GM23338 (cell line): ENCODE measurements at regions not wholly inside any gene's neighbourhood (a gene's known extent, or its start where the extent isn't known, plus 50 kb on each side); places are given as distances from the start of the nearest gene placed in this dataset.

Experiments
- ATAC-seq: fragments of 200-7000 bp; cut with Tn5 transposase; 3 replicates; pipeline ENCODE4 v1.9.1; 2020
- DNase-seq: peaks from one replicate; pipeline ENCODE4 v3.0.0-alpha.2; 2015; ENCODE audit warnings: low spot score
- H2AFZ ChIP-seq: fragments of 200-600 bp; sonication (generic); 2 replicates; pipeline ENCODE4 v1.8.0; 2016; ENCODE audit warnings: antibody characterized with exemption, mild to moderate bottlenecking, moderate library complexity
- H3F3A ChIP-seq: fragments of 200-600 bp; sonication (generic); replicated peaks from 2 replicates; pipeline ENCODE4 v1.8.0; 2017; ENCODE audit warnings: antibody characterized with exemption, mixed run types, low read depth
- H3K27ac ChIP-seq: fragments of 200-600 bp; sonication (generic); 2 replicates; pipeline ENCODE4 v1.6.1; 2016; ENCODE audit warnings: low read depth
- H3K27me3 ChIP-seq: fragments of 200-600 bp; sonication (generic); 2 replicates; pipeline ENCODE4 v1.8.0; 2016; ENCODE audit warnings: mild to moderate bottlenecking, mixed run types, moderate library complexity; ENCODE audit not compliant: insufficient read depth
- H3K36me3 ChIP-seq: fragments of 200-600 bp; sonication (generic); 2 replicates; pipeline ENCODE4 v1.8.0; 2016; ENCODE audit warnings: mild to moderate bottlenecking; ENCODE audit not compliant: insufficient read depth
- H3K4me1 ChIP-seq: fragments of 200-600 bp; sonication (generic); 2 replicates; pipeline ENCODE4 v1.8.0; 2016; ENCODE audit warnings: mild to moderate bottlenecking, moderate library complexity; ENCODE audit not compliant: insufficient read depth
- H3K4me2 ChIP-seq: fragments of 200-600 bp; sonication (generic); 2 replicates; pipeline ENCODE4 v1.7.1; 2017; ENCODE audit warnings: mixed run types
- H3K4me3 ChIP-seq: fragments of 200-600 bp; sonication (generic); 2 replicates; pipeline ENCODE4 v1.6.1; 2016; ENCODE audit warnings: mixed run types
- H3K79me2 ChIP-seq: fragments of 200-600 bp; sonication (generic); replicated peaks from 2 replicates; pipeline ENCODE4 v1.8.0; 2017; ENCODE audit warnings: mild to moderate bottlenecking; ENCODE audit not compliant: insufficient read depth
- H3K9me2 ChIP-seq: fragments of 200-600 bp; sonication (generic); 2 replicates; pipeline ENCODE4 v1.8.0; 2017; ENCODE audit not compliant: insufficient read depth
- H4K20me1 ChIP-seq: fragments of 200-600 bp; sonication (generic); replicated peaks from 2 replicates; pipeline ENCODE4 v1.8.0; 2017; ENCODE audit warnings: mild to moderate bottlenecking; ENCODE audit not compliant: insufficient read depth
- H3K27ac Mint-ChIP-seq: 2 replicates; pipeline ENCODE4 v1.8.0; 2020; ENCODE audit warnings: inconsistent platforms, mild to moderate bottlenecking, moderate library complexity, mixed read lengths
- H3K27me3 Mint-ChIP-seq: 3 replicates; pipeline ENCODE4 v1.8.0; 2022; ENCODE audit warnings: low read depth, mild to moderate bottlenecking, moderate library complexity, mixed read lengths, inconsistent platforms; ENCODE audit not compliant: insufficient read depth, poor library complexity
- H3K36me3 Mint-ChIP-seq: 3 replicates; pipeline ENCODE4 v1.8.0; 2021; ENCODE audit warnings: low read depth, mild to moderate bottlenecking, inconsistent platforms, moderate library complexity, mixed read lengths
- H3K4me1 Mint-ChIP-seq: 3 replicates; pipeline ENCODE4 v1.8.0; 2020; ENCODE audit warnings: mild to moderate bottlenecking, inconsistent platforms, mixed read lengths
- H3K4me3 Mint-ChIP-seq: 3 replicates; pipeline ENCODE4 v1.8.0; 2021; ENCODE audit warnings: moderate library complexity, mild to moderate bottlenecking, inconsistent platforms, mixed read lengths
- H3K9me3 Mint-ChIP-seq: 3 replicates; pipeline ENCODE4 v1.8.0; 2020; ENCODE audit warnings: moderate library complexity, mild to moderate bottlenecking, inconsistent platforms, mixed read lengths
- CTCF ChIP-seq, 2 experiments: fragments of 200-600 bp in 1 of 2; sonication (generic) in 1 of 2; conservative IDR thresholded peaks; 2 replicates each; pipeline versions ENCODE4 v1.5.1 to v1.6.1; 2016 to 2017; ENCODE audit warnings: antibody characterized with exemption in 2 of 2, low read depth in 2 of 2, mild to moderate bottlenecking in 2 of 2, moderate library complexity in 1 of 2
- EZH2 ChIP-seq: fragments of 200-600 bp; sonication (generic); IDR thresholded peaks from one replicate; pipeline ENCODE4 v1.8.0; 2017; ENCODE audit warnings: antibody characterized with exemption, mild to moderate bottlenecking, low read depth; ENCODE audit not compliant: unreplicated experiment
- EZH2phosphoT487 ChIP-seq: fragments of 200-600 bp; sonication (generic); IDR thresholded peaks from one replicate; pipeline ENCODE4 v1.8.1; 2018; ENCODE audit warnings: antibody characterized with exemption; ENCODE audit not compliant: unreplicated experiment
- JUNB ChIP-seq: IDR thresholded peaks from one replicate; pipeline ENCODE4 v1.6.1; 2016; ENCODE audit warnings: antibody characterized with exemption; ENCODE audit not compliant: unreplicated experiment
- NANOG ChIP-seq: IDR thresholded peaks from 2 replicates; pipeline ENCODE4 v1.6.1; 2016; ENCODE audit warnings: antibody characterized with exemption, borderline replicate concordance
- POLR2AphosphoS5 ChIP-seq: IDR thresholded peaks from 2 replicates; pipeline ENCODE4 v1.6.1; 2016; ENCODE audit warnings: antibody characterized with exemption, low read depth
- STAT1 ChIP-seq: IDR thresholded peaks from one replicate; pipeline ENCODE4 v1.6.1; 2016; ENCODE audit warnings: antibody characterized with exemption; ENCODE audit not compliant: unreplicated experiment
- ZNF114 ChIP-seq: fragments of 250-450 bp; sonication (Bioruptor Pico); IDR thresholded peaks from 2 replicates; pipeline ENCODE4 v1.5.0; 2020; ENCODE audit warnings: mild to moderate bottlenecking, moderate library complexity
- TF ChIP-seq, protein P1 (sequence below): fragments of 250-450 bp; sonication (Bioruptor Pico); IDR thresholded peaks from 2 replicates; pipeline ENCODE4 v1.5.0; 2020; ENCODE audit warnings: mild to moderate bottlenecking, moderate library complexity
- TF ChIP-seq, protein P2 (sequence below): IDR thresholded peaks from one replicate; pipeline ENCODE4 v1.6.1; 2018; ENCODE audit warnings: antibody characterized with exemption; ENCODE audit not compliant: unreplicated experiment

DNA sequence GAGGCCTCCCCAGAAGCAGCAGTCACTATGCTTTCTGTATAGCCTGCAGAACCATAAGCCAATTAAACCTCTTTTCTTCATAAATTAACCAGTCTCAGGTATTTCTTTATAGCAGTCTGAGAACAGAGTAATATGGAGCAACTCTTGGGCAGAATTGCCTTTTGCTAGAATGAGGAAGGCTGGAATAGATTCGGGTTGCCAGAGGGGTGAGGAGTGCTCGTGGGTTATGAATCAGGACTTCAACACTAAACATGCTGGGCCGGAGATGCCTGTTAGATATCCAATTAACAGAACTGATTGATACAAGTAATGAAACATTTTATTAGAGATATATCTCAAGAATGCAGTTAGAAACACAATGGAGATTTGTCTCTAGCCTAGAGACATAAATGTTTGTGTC is 140.9 kb upstream of the MAP3K1 start (continued):
- TF ChIP-seq, protein P1, sequence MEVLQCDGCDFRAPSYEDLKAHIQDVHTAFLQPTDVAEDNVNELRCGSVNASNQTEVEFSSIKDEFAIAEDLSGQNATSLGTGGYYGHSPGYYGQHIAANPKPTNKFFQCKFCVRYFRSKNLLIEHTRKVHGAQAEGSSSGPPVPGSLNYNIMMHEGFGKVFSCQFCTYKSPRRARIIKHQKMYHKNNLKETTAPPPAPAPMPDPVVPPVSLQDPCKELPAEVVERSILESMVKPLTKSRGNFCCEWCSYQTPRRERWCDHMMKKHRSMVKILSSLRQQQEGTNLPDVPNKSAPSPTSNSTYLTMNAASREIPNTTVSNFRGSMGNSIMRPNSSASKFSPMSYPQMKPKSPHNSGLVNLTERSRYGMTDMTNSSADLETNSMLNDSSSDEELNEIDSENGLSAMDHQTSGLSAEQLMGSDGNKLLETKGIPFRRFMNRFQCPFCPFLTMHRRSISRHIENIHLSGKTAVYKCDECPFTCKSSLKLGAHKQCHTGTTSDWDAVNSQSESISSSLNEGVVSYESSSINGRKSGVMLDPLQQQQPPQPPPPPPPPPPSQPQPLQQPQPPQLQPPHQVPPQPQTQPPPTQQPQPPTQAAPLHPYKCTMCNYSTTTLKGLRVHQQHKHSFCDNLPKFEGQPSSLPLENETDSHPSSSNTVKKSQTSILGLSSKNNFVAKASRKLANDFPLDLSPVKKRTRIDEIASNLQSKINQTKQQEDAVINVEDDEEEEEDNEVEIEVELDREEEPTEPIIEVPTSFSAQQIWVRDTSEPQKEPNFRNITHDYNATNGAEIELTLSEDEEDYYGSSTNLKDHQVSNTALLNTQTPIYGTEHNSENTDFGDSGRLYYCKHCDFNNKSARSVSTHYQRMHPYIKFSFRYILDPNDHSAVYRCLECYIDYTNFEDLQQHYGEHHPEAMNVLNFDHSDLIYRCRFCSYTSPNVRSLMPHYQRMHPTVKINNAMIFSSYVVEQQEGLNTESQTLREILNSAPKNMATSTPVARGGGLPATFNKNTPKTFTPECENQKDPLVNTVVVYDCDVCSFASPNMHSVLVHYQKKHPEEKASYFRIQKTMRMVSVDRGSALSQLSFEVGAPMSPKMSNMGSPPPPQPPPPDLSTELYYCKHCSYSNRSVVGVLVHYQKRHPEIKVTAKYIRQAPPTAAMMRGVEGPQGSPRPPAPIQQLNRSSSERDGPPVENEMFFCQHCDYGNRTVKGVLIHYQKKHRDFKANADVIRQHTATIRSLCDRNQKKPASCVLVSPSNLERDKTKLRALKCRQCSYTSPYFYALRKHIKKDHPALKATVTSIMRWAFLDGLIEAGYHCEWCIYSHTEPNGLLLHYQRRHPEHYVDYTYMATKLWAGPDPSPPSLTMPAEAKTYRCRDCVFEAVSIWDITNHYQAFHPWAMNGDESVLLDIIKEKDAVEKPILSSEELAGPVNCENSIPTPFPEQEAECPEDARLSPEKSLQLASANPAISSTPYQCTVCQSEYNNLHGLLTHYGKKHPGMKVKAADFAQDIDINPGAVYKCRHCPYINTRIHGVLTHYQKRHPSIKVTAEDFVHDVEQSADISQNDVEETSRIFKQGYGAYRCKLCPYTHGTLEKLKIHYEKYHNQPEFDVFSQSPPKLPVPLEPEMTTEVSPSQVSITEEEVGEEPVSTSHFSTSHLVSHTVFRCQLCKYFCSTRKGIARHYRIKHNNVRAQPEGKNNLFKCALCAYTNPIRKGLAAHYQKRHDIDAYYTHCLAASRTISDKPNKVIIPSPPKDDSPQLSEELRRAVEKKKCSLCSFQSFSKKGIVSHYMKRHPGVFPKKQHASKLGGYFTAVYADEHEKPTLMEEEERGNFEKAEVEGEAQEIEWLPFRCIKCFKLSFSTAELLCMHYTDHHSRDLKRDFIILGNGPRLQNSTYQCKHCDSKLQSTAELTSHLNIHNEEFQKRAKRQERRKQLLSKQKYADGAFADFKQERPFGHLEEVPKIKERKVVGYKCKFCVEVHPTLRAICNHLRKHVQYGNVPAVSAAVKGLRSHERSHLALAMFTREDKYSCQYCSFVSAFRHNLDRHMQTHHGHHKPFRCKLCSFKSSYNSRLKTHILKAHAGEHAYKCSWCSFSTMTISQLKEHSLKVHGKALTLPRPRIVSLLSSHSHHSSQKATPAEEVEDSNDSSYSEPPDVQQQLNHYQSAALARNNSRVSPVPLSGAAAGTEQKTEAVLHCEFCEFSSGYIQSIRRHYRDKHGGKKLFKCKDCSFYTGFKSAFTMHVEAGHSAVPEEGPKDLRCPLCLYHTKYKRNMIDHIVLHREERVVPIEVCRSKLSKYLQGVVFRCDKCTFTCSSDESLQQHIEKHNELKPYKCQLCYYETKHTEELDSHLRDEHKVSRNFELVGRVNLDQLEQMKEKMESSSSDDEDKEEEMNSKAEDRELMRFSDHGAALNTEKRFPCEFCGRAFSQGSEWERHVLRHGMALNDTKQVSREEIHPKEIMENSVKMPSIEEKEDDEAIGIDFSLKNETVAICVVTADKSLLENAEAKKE, result no peak
- TF ChIP-seq ZNF114, result no peak
- TF ChIP-seq EZH2, result no peak
- TF ChIP-seq EZH2phosphoT487, result no peak
- no peak for TF ChIP-seq NANOG
- TF ChIP-seq CTCF (conservative IDR thresholded peaks at IDR 0.05; ENCODE audit: low read depth in 2 of 2), result no peak

- no peak overlapping the region for H3K27ac ChIP-seq
- Mint-ChIP-seq H3K9me3 (no peaks in the 10 kb centered on the region), H3K4me1 (peaks cover 40% of the 10 kb centered on the region), H3K4me3 (no peak overlapping the region), H3K36me3 (no peaks in the 10 kb centered on the region; the same call in 2 of the 3 replicates), H3K27me3 (peaks cover 14% of the 10 kb centered on the region), H3K27ac (no peak overlapping the region)
- DNase-seq (no peak), ATAC-seq (no peak)
- H3K79me2 ChIP-seq, result no peaks in the 10 kb centered on the region
- H2AFZ ChIP-seq, result no peak overlapping the region
- no peaks in the 10 kb centered on the region for H3K36me3 ChIP-seq
- H3F3A ChIP-seq, result no peaks in the 10 kb centered on the region
- peaks cover 8% of the 10 kb centered on the region; the same call in 1 of the 2 replicates for H3K9me2 ChIP-seq
- H3K27me3 ChIP-seq, result peaks cover 4% of the 10 kb centered on the region; the same call in 1 of the 2 replicates
- H3K4me1 ChIP-seq, result peaks cover 34% of the 10 kb centered on the region
- H4K20me1 ChIP-seq, result no peaks in the 10 kb centered on the region
- no peak overlapping the region for H3K4me3 ChIP-seq
- no peak overlapping the region for H3K4me2 ChIP-seq
- no peak for TF ChIP-seq JUNB
- no peak for TF ChIP-seq POLR2AphosphoS5
- no peak for TF ChIP-seq NANOG
- TF ChIP-seq, protein P2, sequence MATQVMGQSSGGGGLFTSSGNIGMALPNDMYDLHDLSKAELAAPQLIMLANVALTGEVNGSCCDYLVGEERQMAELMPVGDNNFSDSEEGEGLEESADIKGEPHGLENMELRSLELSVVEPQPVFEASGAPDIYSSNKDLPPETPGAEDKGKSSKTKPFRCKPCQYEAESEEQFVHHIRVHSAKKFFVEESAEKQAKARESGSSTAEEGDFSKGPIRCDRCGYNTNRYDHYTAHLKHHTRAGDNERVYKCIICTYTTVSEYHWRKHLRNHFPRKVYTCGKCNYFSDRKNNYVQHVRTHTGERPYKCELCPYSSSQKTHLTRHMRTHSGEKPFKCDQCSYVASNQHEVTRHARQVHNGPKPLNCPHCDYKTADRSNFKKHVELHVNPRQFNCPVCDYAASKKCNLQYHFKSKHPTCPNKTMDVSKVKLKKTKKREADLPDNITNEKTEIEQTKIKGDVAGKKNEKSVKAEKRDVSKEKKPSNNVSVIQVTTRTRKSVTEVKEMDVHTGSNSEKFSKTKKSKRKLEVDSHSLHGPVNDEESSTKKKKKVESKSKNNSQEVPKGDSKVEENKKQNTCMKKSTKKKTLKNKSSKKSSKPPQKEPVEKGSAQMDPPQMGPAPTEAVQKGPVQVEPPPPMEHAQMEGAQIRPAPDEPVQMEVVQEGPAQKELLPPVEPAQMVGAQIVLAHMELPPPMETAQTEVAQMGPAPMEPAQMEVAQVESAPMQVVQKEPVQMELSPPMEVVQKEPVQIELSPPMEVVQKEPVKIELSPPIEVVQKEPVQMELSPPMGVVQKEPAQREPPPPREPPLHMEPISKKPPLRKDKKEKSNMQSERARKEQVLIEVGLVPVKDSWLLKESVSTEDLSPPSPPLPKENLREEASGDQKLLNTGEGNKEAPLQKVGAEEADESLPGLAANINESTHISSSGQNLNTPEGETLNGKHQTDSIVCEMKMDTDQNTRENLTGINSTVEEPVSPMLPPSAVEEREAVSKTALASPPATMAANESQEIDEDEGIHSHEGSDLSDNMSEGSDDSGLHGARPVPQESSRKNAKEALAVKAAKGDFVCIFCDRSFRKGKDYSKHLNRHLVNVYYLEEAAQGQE, result no peak
- no peak for TF ChIP-seq STAT1
- no peak for TF ChIP-seq CTCF (conservative IDR thresholded peaks at IDR 0.05; ENCODE audit: low read depth in 2 of 2)
Measured at GRCh38 chr5:56673171-56673570, 142.2 kb upstream of the MAP3K1 start.
